B cell (primary cell): ENCODE measurements at regions not wholly inside any gene's neighbourhood (a gene's known extent, or its start where the extent isn't known, plus 50 kb on each side); places are given as distances from the start of the nearest gene placed in this dataset.

ENCODE experiments used
- ATAC-seq: fragments of 200-7000 bp; cut with Tn5 transposase; one replicate; pipeline ENCODE4 v1.10.0; 2021; ENCODE audit warnings: low read depth, mild to moderate bottlenecking, moderate number of reproducible peaks, moderate library complexity
- CTCF ChIA-PET: fragments of 350-600 bp; sonication (Branson Sonifier 250); formaldehyde crosslinking; loops from one replicate; lab custom pipeline; 2021; ENCODE audit warnings: antibody characterized with exemption, inconsistent platforms; lab: Charles Lee
- POLR2A ChIA-PET: fragments of 350-600 bp; sonication (Branson Sonifier 250); formaldehyde crosslinking; loops from one replicate; lab custom pipeline; 2021; ENCODE audit warnings: antibody characterized with exemption; lab: Charles Lee
- DNase-seq: peaks from one replicate; pipeline ENCODE4 v3.0.0; 2013
- H2AFZ ChIP-seq: 2 replicates; pipeline ENCODE4 v1.6.1; 2012; ENCODE audit warnings: mild to moderate bottlenecking, low read depth, low read length; ENCODE audit not compliant: insufficient read depth, poor library complexity, severe bottlenecking
- H3K27ac ChIP-seq, 2 donors: 1 replicate in 1 of 2; 2 replicates in 1 of 2; pipeline ENCODE4 v1.5.1; 2012 to 2013; ENCODE audit warnings: low read length in 2 of 2, mild to moderate bottlenecking in 2 of 2, moderate library complexity in 1 of 2
- H3K27me3 ChIP-seq, 4 experiments: fragments of 200-600 bp in 1 of 4; sonication (generic) in 1 of 4; replicated peaks in 1 of 4; 1 replicate in 2 of 4; 2 replicates in 2 of 4; pipeline versions ENCODE4 v1.6.1 to v1.7.0; 2013 to 2016; ENCODE audit warnings: low read length in 3 of 4, mild to moderate bottlenecking in 2 of 4, mixed read lengths in 1 of 4, moderate library complexity in 1 of 4; ENCODE audit not compliant: insufficient read depth in 4 of 4, control insufficient read depth in 3 of 4; ENCODE audit errors: control extremely low read depth in 1 of 4
- H3K36me3 ChIP-seq, 2 experiments: replicated peaks in 1 of 2; 1 replicate in 1 of 2; 2 replicates in 1 of 2; pipeline versions ENCODE4 v1.6.1 to v1.7.1; 2013; ENCODE audit warnings: low read length in 1 of 2; ENCODE audit not compliant: insufficient read depth in 2 of 2, control insufficient read depth in 1 of 2; ENCODE audit errors: control extremely low read depth in 1 of 2, extremely low read depth in 1 of 2
- H3K4me1 ChIP-seq, 2 donors: fragments of 200-600 bp in 1 of 2; sonication (generic) in 1 of 2; 1 replicate in 1 of 2; 2 replicates in 1 of 2; pipeline versions ENCODE4 v1.5.1 to v1.6.1; 2013 to 2017; ENCODE audit warnings: low read length in 2 of 2; ENCODE audit not compliant: control insufficient read depth in 2 of 2, insufficient read depth in 2 of 2
- H3K4me2 ChIP-seq: replicated peaks from 2 replicates; pipeline ENCODE3; 2012; ENCODE audit warnings: mild to moderate bottlenecking, low read depth, low read length; ENCODE audit not compliant: poor library complexity, severe bottlenecking
- H3K4me3 ChIP-seq, 5 experiments: fragments of 200-600 bp in 1 of 5; sonication (generic) in 1 of 5; 1 replicate in 3 of 5; 2 replicates in 2 of 5; pipeline versions ENCODE4 v1.5.1 to v1.7.0; 2011 to 2016; ENCODE audit warnings: low read length in 4 of 5, mild to moderate bottlenecking in 4 of 5, low read depth in 2 of 5, control low read depth in 1 of 5, moderate library complexity in 1 of 5; ENCODE audit not compliant: insufficient read depth in 1 of 5; ENCODE audit errors: control extremely low read depth in 1 of 5, extremely low read depth in 1 of 5
- H3K79me2 ChIP-seq: fragments of 200-600 bp; sonication (generic); one replicate; pipeline ENCODE4 v1.6.0; 2016; ENCODE audit warnings: low read length; ENCODE audit not compliant: control insufficient read depth, insufficient read depth
- H3K9ac ChIP-seq: fragments of 200-600 bp; sonication (generic); 2 replicates; pipeline ENCODE4 v1.6.1; 2017; ENCODE audit warnings: mild to moderate bottlenecking, low read length, moderate library complexity
- H3K9me3 ChIP-seq, 3 donors: one replicate each; pipeline versions ENCODE4 v1.6.1 to v1.7.1; 2013; ENCODE audit warnings: low read length in 2 of 3; ENCODE audit not compliant: control insufficient read depth in 2 of 3, insufficient read depth in 1 of 3; ENCODE audit errors: control extremely low read depth in 1 of 3
- H4K20me1 ChIP-seq: 2 replicates; pipeline ENCODE4 v1.6.0; 2012; ENCODE audit warnings: mild to moderate bottlenecking, low read length; ENCODE audit not compliant: insufficient read depth, control insufficient read depth, poor library complexity, severe bottlenecking
- H3K27ac Mint-ChIP-seq: one replicate; pipeline ENCODE4 v1.8.0; 2021; ENCODE audit warnings: mixed read lengths
- H3K27me3 Mint-ChIP-seq: one replicate; pipeline ENCODE4 v1.8.0; 2021; ENCODE audit warnings: mixed read lengths
- H3K4me1 Mint-ChIP-seq: one replicate; pipeline ENCODE4 v1.8.0; 2021; ENCODE audit warnings: mixed read lengths
- H3K4me3 Mint-ChIP-seq: one replicate; pipeline ENCODE4 v1.8.0; 2021; ENCODE audit warnings: mixed read lengths
- H3K9me3 Mint-ChIP-seq: one replicate; pipeline ENCODE4 v1.8.0; 2022; ENCODE audit warnings: mixed read lengths; ENCODE audit not compliant: insufficient read depth
- EZH2 ChIP-seq: IDR thresholded peaks from 2 replicates; pipeline ENCODE4 v1.6.1; 2012; ENCODE audit warnings: borderline replicate concordance, low read depth, mild to moderate bottlenecking, moderate library complexity, low read length; ENCODE audit not compliant: insufficient read depth, poor library complexity, severe bottlenecking
- WGBS: methylation state at CpG from one replicate; pipeline ENCODE4 v1.1.5; 2013; ENCODE audit warnings: missing lambda C conversion rate; ENCODE audit not compliant: insufficient coverage; 5-methylcytosine and 5-hydroxymethylcytosine counted together
- intact Hi-C: fragments of 100-400 bp; cut with micrococcal nuclease; formaldehyde crosslinking; loops from one replicate; pipeline ENCODE4 v1.10.0; 2022
- TF ChIP-seq, protein P1 (sequence below): fragments of 200-600 bp; IDR thresholded peaks from one replicate; pipeline ENCODE4 v1.8.0; 2022; ENCODE audit warnings: antibody characterized with exemption, mild to moderate bottlenecking

DNA sequence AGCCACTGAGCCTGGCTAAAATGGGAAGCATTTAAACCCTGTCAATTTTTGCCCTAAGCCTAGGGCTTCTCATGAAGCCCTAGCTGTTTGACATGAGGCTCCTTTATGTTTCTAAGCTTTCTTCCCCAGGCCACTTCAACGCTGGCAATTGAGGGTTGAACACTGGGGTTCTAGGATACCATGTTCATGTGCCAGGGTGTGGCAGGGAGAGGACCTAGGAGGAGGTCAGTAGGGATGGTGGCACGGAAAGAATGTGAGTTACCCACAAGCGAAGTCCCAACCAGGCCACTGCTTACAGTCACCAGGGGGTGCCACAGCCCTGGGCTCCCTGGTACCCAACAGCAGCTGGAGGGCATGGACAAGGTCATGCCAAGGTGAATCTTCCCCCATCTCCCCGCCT is 90.8 kb upstream of the AJAP1 start:
- H3K4me2 ChIP-seq, result no peak overlapping the region
- peaks cover 0 to 7% (median 3%) of the 10 kb centered on the region in 3 donors for H3K9me3 ChIP-seq
- H3K4me1 ChIP-seq, result no peaks in the 10 kb centered on the region
- Mint-ChIP-seq H3K9me3 (peaks cover 6% of the 10 kb centered on the region), H3K4me1 (no peaks in the 10 kb centered on the region), H3K27me3 (peaks cover 25% of the 10 kb centered on the region), H3K27ac (no peak overlapping the region), H3K4me3 (no peak overlapping the region)
- CTCF ChIA-PET, result no interaction called here
- H3K36me3 ChIP-seq, result no peaks in the 10 kb centered on the region
- no peak overlapping the region for H3K9ac ChIP-seq
- POLR2A ChIA-PET, result no interaction called here
- no peak overlapping the region for H3K4me3 ChIP-seq
- H3K27me3 ChIP-seq, result peaks cover 0 to 3% (median 0%) of the 10 kb centered on the region in 4 experiments
- DNase-seq (no peak), ATAC-seq (no peak)
- no peak for TF ChIP-seq EZH2
- TF ChIP-seq, protein P1, sequence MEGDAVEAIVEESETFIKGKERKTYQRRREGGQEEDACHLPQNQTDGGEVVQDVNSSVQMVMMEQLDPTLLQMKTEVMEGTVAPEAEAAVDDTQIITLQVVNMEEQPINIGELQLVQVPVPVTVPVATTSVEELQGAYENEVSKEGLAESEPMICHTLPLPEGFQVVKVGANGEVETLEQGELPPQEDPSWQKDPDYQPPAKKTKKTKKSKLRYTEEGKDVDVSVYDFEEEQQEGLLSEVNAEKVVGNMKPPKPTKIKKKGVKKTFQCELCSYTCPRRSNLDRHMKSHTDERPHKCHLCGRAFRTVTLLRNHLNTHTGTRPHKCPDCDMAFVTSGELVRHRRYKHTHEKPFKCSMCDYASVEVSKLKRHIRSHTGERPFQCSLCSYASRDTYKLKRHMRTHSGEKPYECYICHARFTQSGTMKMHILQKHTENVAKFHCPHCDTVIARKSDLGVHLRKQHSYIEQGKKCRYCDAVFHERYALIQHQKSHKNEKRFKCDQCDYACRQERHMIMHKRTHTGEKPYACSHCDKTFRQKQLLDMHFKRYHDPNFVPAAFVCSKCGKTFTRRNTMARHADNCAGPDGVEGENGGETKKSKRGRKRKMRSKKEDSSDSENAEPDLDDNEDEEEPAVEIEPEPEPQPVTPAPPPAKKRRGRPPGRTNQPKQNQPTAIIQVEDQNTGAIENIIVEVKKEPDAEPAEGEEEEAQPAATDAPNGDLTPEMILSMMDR, result no peak
- H4K20me1 ChIP-seq, result no peaks in the 10 kb centered on the region
- no peaks in the 10 kb centered on the region for H3K79me2 ChIP-seq
- no peak overlapping the region for H3K27ac ChIP-seq
- WGBS, result 91% methylated on average over 3 of the region's 4 CpGs
- intact Hi-C loops, result no loop called here
- H2AFZ ChIP-seq, result no peak overlapping the region

DNA sequence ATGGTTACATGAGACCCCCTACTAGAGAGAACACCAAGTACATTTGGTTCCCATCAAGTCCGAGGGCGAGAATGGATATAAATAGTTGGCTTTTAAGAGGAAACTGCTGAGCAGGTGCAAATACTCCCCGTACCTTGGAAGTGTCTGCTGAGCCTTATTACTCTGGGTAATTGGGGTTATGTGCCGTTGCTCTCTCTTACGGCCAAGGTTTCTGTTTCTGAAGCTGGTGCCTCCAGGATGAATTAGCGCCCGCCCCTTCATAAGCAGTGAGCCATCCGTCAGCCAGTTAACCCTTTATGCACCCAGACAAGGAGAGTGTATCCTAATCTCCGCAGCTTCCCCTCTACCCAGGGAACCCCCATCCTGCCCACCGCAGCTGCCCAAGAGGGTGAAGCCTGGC is 90.4 kb upstream of the AJAP1 start:
- peaks cover 0 to 3% (median 0%) of the 10 kb centered on the region in 4 experiments for H3K27me3 ChIP-seq
- H3K27ac ChIP-seq, result no peak overlapping the region
- H3K9me3 Mint-ChIP-seq, result peaks cover 6% of the 10 kb centered on the region
- no peak overlapping the region for H2AFZ ChIP-seq
- ChIA-PET POLR2A (no interaction called here), CTCF (no interaction called here)
- H3K4me2 ChIP-seq, result no peak overlapping the region
- no peak overlapping the region for H3K4me3 ChIP-seq
- H3K27me3 Mint-ChIP-seq, result peaks cover 23% of the 10 kb centered on the region
- H3K79me2 ChIP-seq, result no peaks in the 10 kb centered on the region
- H3K4me3 Mint-ChIP-seq, result no peak overlapping the region
- intact Hi-C loops, result no loop called here
- H3K36me3 ChIP-seq, result no peaks in the 10 kb centered on the region
- H3K27ac Mint-ChIP-seq, result no peak overlapping the region
- no peaks in the 10 kb centered on the region for H3K4me1 Mint-ChIP-seq
- DNase-seq (no peak), ATAC-seq (no peak)
- H3K4me1 ChIP-seq, result no peaks in the 10 kb centered on the region
- no peaks in the 10 kb centered on the region for H4K20me1 ChIP-seq
- peaks cover 0 to 8% (median 3%) of the 10 kb centered on the region in 3 donors for H3K9me3 ChIP-seq
- no peak overlapping the region for H3K9ac ChIP-seq
- TF ChIP-seq, protein P1, result no peak
- no peak for TF ChIP-seq EZH2
- 40% methylated on average over 9 of the region's 10 CpGs for WGBS
